CD4-positive, alpha-beta T cell treated with Interleukin-10 for 1 hour (primary cell): ENCODE measurements at regions not wholly inside any gene's neighbourhood (a gene's known extent, or its start where the extent isn't known, plus 50 kb on each side); places are given as distances from the start of the nearest gene placed in this dataset.
"Not testable (repeated sequence)": the region's sequence is repeated elsewhere in the genome, so short reads cannot be mapped to it uniquely, and the experiment has no call there.

Experiments
- DNase-seq: peaks from one replicate; pipeline ENCODE4 v3.0.0-alpha.2; 2020

GRCh38 chr1:173301507-173301906 is 94.4 kb upstream of the TNFSF4 start:
- no peak for DNase-seq

- no peak for DNase-seq
These were observed 95.2 kb upstream of the TNFSF4 start for GRCh38 chr1:173302366-173302765.

GRCh38 chr1:173302890-173303829 is 96.0 kb upstream of the TNFSF4 start:
- DNase-seq = no peak

GRCh38 chr1:173303984-173304383 is 96.9 kb upstream of the TNFSF4 start:
- no peak for DNase-seq

GRCh38 chr1:173304529-173305227 is 97.5 kb upstream of the TNFSF4 start:
- DNase-seq = no peak

- DNase-seq = no peak
These were observed 100.7 kb upstream of the TNFSF4 start for GRCh38 chr1:173307845-173308244.

GRCh38 chr1:173314656-173315055 is 107.5 kb upstream of the TNFSF4 start:
- DNase-seq = no peak

- DNase-seq = no peak
These were observed 108.2 kb upstream of the TNFSF4 start for GRCh38 chr1:173315296-173315695.

- DNase-seq = no peak
These were observed 111.7 kb upstream of the TNFSF4 start for GRCh38 chr1:173318788-173319187.

GRCh38 chr1:173324352-173324751 is 117.2 kb upstream of the TNFSF4 start:
- not testable (repeated sequence) for DNase-seq

GRCh38 chr1:173327987-173328386 is 120.9 kb upstream of the TNFSF4 start:
- DNase-seq = not testable (repeated sequence)

- DNase-seq = no peak
These were observed 121.8 kb upstream of the TNFSF4 start for GRCh38 chr1:173328961-173329360.

GRCh38 chr1:173329726-173330125 is 122.6 kb upstream of the TNFSF4 start:
- no peak for DNase-seq

- no peak for DNase-seq
These were observed 123.2 kb upstream of the TNFSF4 start for GRCh38 chr1:173330149-173330951.

- peak; percentile 15 for DNase-seq
These were observed 123.9 kb upstream of the TNFSF4 start for GRCh38 chr1:173330952-173331548.

- no peak for DNase-seq
These were observed 124.9 kb upstream of the TNFSF4 start for GRCh38 chr1:173332026-173332425.

- DNase-seq = no peak
These were observed 126.5 kb upstream of the TNFSF4 start for GRCh38 chr1:173333581-173333980.

- no peak for DNase-seq
These were observed 130.0 kb upstream of the TNFSF4 start for GRCh38 chr1:173337126-173337525.

GRCh38 chr1:173341307-173341706 is 134.2 kb upstream of the TNFSF4 start:
- no peak for DNase-seq

- no peak for DNase-seq
These were observed 134.8 kb upstream of the TNFSF4 start for GRCh38 chr1:173341971-173342370.

- DNase-seq = no peak
These were observed 134.4 kb upstream of the PRDX6 start for GRCh38 chr1:173342736-173343135.

- no peak for DNase-seq
These were observed 132.9 kb upstream of the PRDX6 start for GRCh38 chr1:173344034-173344743.
